GM10248 (cell line): ENCODE measurements at regions not wholly inside any gene's neighbourhood (a gene's known extent, or its start where the extent isn't known, plus 50 kb on each side); places are given as distances from the start of the nearest gene placed in this dataset.

Experiments used
- CTCF ChIA-PET: fragments of 300-600 bp; sonication (Branson Sonifier 250); formaldehyde crosslinking; extraction: SDS; loops from one replicate; lab custom pipeline; 2021; ENCODE audit warnings: antibody characterized with exemption; lab: Yijun Ruan, JAX
- POLR2A ChIA-PET: fragments of 350-650 bp; sonication (Branson Sonifier 250); formaldehyde crosslinking; extraction: SDS; loops from one replicate; lab custom pipeline; 2020; ENCODE audit warnings: antibody characterized with exemption; lab: Yijun Ruan, JAX
- DNase-seq: peaks from one replicate; pipeline ENCODE4 v3.0.0; 2012; ENCODE audit errors: extremely low spot score
- TF ChIP-seq, protein P1 (sequence below): IDR thresholded peaks from 2 replicates; pipeline ENCODE4 v1.5.1; 2012; ENCODE audit warnings: mild to moderate bottlenecking, low read depth; ENCODE audit errors: extremely low read depth, missing control alignments, control extremely low read depth

DNA sequence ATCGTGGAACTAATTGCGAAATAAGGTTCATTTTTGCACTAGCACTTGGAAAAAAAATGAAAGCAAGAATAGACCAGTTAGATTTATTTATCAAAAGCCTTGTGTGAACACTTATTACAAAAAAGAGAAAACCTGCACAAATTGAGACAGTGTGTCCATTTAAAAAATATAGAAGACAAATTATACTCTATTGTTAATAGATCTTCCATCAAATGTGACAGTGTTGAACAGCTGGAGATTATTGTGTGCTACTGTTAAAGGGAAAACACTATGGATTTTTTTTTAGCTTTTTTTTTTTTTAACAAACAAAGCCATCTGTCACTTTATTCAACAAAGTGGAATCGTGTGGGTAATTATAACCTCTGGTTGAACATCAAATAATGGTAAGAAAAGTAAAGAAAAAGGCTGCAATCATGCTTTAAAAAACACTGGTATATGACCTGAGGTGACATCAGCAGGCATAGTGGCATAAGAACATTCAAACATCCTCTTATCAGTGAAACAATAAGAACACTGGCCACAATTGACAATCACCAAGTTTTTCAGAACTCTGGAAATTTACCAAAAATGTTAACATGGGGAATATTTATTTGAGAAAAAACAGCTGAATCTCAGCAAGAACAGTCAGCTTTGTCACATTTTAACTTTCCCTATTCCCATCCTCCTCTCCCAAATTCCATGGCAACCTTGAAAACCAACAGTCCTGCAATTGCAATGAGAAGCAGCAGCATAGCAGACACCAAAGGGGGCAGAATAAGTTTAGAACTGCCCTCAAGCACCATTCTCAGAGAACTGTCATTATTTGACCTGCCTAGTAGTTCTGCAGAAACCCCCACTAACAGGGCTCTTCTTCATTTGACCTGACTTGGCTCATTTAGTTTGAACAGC is 442.3 kb upstream of the MON1B start:
- POLR2A ChIA-PET: no interaction called here
- no peak for DNase-seq
- TF ChIP-seq, protein P1, sequence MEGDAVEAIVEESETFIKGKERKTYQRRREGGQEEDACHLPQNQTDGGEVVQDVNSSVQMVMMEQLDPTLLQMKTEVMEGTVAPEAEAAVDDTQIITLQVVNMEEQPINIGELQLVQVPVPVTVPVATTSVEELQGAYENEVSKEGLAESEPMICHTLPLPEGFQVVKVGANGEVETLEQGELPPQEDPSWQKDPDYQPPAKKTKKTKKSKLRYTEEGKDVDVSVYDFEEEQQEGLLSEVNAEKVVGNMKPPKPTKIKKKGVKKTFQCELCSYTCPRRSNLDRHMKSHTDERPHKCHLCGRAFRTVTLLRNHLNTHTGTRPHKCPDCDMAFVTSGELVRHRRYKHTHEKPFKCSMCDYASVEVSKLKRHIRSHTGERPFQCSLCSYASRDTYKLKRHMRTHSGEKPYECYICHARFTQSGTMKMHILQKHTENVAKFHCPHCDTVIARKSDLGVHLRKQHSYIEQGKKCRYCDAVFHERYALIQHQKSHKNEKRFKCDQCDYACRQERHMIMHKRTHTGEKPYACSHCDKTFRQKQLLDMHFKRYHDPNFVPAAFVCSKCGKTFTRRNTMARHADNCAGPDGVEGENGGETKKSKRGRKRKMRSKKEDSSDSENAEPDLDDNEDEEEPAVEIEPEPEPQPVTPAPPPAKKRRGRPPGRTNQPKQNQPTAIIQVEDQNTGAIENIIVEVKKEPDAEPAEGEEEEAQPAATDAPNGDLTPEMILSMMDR: no peak
- CTCF ChIA-PET: no interaction called here

- TF ChIP-seq, protein P1: no peak
- POLR2A ChIA-PET: no interaction called here
- CTCF ChIA-PET: no interaction called here
- no peak for DNase-seq
Measured at GRCh38 chr16:76749780-76750375, 441.1 kb upstream of the MON1B start.

- ChIA-PET POLR2A (no interaction called here), CTCF (no interaction called here)
- TF ChIP-seq, protein P1: no peak
- DNase-seq: no peak
Measured at GRCh38 chr16:76755496-76755895, 435.5 kb upstream of the MON1B start.

- ChIA-PET CTCF (no interaction called here), POLR2A (no interaction called here)
- DNase-seq: no peak
- TF ChIP-seq, protein P1: no peak
Measured at GRCh38 chr16:76756423-76756822, 434.6 kb upstream of the MON1B start.

DNA sequence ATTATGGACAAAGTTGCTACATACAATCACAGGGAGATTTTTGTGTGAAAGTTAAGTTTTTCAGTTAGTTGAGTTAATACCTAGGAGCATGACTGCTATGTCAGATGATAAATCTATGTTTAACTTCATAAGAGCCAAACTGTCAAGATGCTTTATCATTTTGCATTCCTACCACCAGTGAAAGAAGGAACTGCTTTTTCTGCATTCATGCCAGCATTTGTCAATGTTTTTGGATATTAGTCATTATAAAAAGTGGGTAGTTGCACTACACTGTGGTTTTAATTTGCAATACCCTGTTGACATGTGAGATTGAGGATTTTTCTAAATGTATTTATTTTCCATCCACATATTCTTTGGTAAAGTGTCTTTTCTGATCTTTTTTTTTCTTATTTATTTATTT is 434.0 kb upstream of the MON1B start:
- DNase-seq: no peak
- CTCF ChIA-PET: no interaction called here
- POLR2A ChIA-PET: no interaction called here
- TF ChIP-seq, protein P1: no peak

DNA sequence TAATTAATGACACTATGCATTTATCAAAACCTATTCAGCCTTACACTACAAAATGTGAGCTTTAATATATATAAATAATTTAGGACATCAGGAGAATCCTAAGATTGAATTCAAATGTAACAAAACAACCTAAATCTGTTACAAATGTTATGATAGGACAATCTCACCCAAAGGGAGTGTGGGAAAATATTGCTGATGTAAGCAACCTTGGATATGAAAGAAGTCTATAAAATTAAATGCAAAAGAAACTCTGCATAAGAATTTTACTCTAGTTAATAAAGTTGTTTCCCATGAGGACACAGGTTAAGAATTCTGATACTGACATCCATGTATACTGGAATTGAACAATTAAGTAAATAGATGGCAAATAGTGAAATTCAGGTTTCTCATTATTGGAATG is 424.5 kb upstream of the MON1B start:
- TF ChIP-seq, protein P1: no peak
- DNase-seq: no peak
- ChIA-PET POLR2A (no interaction called here), CTCF (interaction anchor here (1.6 kb wide), 1 partner anchor 29 kb away, joined by 3 read pairs; no protein-coding TSS in a partner anchor)
